ENCODE measurements at regions not wholly inside any gene's neighbourhood (a gene's known extent, or its start where the extent isn't known, plus 50 kb on each side); places are given as distances from the start of the nearest gene placed in this dataset.
A peak's percentile ranks its signal among the peaks of the same experiment; 100 is the strongest.

GRCh38 chr20:56928007-56928406 lies 298.9 kb downstream of the TFAP2C start:
- no peak for DNase-seq

DNA sequence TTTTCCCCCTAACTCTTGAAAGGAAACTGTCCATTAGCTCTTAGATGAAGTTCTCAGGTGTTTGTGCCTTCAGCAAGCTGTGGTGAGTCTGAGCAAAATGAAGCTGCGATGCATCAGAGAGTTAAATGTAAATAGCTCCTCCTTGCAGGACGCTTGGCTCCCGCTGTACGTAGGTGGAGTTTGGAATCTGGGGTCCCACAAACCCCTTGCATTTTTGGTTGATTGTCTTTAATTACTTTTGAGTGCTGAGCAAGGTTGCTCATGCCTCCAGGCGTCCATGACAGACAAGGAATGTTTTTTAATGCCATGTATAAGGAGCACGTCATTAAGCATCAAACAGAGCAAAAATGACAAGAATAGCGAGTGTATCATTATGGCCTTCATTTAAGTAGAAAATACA lies 300.5 kb downstream of the TFAP2C start:
- DNase-seq: no peak

GRCh38 chr20:56930876-56931275 lies 301.8 kb downstream of the TFAP2C start:
- DNase-seq: no peak

- DNase-seq: no peak
Observed at GRCh38 chr20:56932575-56933330, 303.6 kb downstream of the TFAP2C start.

DNA sequence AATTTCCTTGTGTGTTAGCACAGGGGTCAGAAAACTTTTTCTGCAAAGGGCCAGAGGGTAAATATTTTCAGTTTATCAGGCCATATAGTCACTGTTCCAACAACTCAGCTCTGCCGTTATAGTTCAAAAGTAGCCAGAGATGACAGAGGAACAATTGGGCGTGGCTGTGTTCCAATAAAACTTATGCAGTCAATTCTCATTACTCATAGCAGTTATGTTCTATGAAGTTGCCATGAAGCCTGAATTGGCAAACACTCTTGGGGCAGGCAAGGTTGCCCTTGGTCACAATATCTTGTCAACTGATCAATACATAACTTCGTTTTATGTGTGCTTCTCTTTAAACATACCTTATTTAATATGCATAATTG lies 304.2 kb downstream of the TFAP2C start:
- DNase-seq: no peak

DNA sequence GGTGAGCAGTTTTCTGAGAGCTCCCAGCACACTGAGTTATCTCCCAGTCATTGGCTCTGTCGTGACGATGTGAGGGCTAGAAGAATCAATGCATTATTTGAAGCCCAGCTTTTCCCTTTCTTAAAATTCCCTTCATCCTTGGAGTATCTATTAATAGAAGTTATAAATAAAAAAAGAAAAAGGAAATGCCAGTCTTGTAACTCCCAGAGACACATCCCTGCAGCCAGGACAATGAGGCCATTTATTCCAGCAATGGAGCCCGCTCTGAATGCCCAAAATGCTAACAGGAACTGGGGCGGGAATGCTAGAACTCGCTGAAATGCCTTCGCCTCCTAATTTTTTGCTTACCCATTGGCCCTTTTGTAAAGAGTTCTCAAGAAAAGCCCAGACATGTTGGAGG lies 305.8 kb downstream of the TFAP2C start:
- DNase-seq: no peak

DNA sequence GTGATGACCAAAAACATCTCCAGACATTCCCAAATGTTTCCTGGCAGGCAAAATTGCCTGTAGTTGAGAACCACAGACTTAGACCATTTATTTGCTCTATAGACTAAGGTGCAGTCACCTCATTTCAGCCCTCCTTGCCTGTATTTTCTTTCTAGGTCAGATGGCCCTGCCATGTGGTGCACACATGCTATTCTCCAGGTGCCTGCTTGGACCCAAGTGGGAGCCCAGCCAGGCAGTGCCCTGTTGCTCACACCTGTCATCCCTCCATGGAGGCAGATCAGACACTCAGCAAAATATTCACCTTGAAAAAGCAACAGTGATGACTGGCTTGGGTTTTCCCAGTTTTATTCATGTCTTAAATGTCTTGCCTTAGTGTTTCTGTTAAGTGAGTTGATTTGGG lies 311.4 kb downstream of the TFAP2C start:
- no peak for DNase-seq

DNA sequence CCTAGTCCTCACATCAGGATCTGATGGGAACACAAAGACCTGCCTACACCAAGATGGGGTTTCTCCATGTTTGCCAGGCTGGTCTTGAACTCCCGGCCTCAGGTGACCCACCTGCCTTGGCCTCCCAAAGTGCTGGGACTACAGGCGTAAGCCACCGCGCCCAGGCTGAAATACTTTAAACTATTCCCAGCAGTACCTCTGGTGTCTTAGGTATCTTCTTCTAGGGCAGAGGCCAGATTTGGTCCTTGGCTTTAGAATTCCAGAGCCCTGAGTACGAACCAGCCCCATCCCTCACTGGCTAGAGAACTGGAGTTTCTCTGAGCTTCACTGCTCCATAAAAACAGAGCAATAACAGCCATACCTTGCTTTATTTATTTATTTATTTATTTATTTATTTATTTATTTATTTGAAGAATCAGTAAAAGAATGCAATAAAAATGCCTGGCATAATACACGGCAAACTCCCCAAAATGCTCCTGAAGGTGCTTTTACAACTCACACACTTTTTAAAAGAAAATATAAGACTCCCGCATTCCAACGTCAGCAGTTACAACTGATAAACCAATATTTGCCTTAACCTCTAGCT lies 312.1 kb downstream of the TFAP2C start:
- DNase-seq: no peak

DNA sequence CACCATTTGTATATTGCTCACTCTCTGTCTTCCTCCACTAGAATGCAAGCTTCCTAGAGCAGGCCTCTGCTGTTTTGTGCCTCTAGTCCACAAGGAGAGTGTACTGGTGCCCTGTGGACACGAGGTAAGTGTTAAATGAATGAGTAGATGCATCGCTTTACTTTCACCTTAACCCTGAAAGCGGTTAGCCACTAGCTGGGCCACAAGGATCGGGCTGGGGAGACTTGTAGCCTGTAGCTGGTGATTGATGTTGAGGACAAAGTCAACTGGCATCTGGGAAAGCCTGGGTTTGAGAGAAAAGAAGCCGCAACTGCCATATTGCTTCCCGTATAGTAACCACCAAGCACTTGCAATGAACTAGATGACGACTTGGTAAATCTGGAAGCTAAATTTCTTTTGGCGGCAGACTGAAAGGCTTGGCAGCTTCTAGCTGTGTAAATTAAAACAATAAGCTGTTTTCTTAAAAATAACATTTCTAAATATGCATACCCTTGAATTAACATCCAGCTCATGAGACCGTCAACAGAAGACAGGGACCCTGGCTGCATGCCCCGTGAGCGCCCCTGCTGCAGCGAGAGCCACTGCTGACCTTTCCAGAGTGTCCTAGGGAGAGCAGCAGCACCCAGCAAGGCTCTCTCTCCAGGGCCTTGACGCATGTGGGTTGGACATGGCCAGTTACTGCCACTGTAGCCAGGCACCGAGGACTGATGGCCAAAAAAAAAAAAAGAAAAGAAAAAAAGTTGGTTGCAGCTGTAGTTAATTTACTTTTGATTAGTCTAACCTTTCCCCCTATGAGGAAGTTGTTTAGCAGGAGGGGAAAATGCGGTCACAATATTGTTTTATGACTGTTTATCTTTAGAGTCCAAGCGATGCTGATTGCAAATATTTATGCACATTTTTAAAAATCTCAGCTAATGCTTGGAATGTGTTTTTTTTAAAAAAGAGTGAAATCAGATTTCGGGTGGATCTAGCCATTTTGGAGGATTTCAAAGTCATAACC lies 315.1 kb downstream of the TFAP2C start:
- DNase-seq: peak; percentile 49

DNA sequence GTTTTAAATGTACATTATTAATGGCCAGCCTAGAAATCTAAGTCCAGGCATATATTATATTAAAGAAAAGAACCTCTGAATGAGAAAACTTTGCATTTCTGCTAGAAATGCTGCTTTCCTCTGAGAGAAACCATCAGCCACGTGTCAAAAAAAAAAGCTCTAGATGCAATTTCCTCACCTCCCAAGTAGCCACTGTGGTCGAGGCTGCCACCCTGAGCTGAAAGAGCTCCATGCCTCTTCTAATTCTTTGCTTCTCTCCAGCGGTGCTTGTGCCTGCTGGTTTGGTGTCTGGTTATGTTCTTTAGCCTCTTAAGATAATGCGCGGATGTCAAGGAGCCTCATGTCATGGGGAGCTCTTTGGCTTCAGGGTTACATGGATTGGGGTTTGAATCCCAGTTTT lies 316.0 kb downstream of the TFAP2C start:
- peak; percentile 28 for DNase-seq

GRCh38 chr20:56945901-56946300 lies 316.8 kb downstream of the TFAP2C start:
- DNase-seq: no peak

DNA sequence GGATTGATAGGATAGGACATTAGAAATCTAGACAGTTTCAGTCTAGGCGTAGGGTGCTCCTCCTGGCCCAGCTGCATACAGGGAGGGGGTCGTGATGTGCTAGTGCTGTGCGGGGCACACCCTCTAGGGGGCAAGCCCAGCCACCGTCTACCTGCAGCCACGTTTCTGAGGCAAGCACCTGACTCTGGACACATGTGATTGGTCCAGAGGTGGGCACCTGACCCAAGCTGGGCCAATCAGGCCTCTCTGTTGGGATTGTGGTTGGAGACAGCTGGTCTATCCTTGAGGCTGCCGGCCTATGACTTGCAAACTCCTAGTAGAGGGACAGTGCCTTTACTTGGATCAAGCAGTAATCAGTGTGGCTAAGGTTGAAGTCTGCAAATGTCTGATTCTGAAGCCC lies 317.1 kb downstream of the BMP7 start:
- DNase-seq: no peak

GRCh38 chr20:56952258-56953047 lies 314.0 kb downstream of the BMP7 start:
- no peak for DNase-seq

- DNase-seq: peak; percentile 31
Observed at GRCh38 chr20:56953048-56953586, 313.3 kb downstream of the BMP7 start.

DNA sequence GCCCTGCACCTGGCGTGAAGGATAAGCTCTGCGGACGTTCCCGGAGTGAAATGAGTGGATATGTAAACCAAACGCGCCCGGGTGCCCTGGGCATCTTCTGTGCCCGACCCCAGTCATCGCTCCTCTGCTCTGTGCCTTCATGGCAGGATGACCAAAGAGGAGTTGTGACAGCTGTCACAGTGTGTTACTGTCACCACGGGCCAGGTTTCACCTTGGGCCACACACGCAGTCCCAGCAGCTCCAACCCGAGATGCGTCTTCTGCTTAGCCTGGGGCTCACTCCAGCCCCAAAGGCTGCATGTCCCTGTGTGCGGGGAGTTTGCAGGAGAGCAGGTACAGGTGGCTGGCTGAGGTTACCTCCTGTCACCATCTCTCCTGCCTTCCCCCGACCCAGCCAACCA lies 311.6 kb downstream of the BMP7 start:
- no peak for DNase-seq

GRCh38 chr20:56955680-56956079 lies 310.8 kb downstream of the BMP7 start:
- peak; percentile 20 for DNase-seq

GRCh38 chr20:56956534-56956933 lies 309.9 kb downstream of the BMP7 start:
- no peak for DNase-seq

GRCh38 chr20:56957737-56958553 lies 308.5 kb downstream of the BMP7 start:
- DNase-seq: peak; percentile 93

DNA sequence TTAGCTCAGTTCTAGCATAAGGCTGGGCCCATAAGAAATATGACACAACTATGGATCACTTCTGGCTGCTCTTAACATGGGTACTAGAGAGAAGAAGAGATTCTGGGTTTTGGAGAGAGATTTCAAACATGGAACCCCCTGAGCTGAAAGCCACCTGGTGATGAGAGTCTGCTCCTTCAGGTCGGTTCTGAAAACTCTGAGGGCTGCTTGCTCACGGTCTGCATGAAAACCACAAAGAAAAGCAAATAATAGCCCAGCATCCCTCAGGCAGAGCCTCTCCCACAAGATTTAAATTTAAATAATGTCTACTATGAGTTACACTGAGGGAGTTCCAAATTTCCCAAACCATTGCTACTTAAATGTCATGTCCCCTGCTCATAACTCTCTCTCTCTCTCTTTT lies 301.5 kb downstream of the BMP7 start:
- DNase-seq: no peak

DNA sequence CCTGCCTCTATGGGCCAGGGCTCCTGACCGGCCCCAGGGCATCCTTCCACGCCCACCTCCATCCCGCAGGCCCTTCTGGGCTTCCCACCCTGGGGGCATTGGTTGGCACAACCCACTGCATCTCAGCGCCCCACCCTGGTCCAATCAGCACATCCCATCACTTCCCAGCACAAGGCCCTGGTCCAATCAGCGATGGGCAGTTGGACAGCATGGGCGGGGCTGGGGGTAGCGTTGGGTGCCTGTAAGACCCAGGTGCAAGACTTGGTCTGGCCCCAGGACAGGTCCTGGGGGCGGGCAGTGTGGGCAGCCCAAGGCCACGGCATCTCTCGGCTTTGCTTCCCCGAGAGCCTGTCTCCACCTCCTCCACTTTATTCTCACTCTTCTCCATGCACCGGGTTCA lies 298.5 kb downstream of the BMP7 start:
- DNase-seq: no peak

All from tongue (tissue), 1 donor.